ENCODE measurements at regions not wholly inside any gene's neighbourhood (a gene's known extent, or its start where the extent isn't known, plus 50 kb on each side); places are given as distances from the start of the nearest gene placed in this dataset.

- Histone ChIP-seq H3K36me3 (replicated peaks in 1 of 2; ENCODE audit: control insufficient read depth in 2 of 2, insufficient read depth in 2 of 2, low read length in 2 of 2) (no peaks in the 10 kb centered on the region), H2AFZ (ENCODE audit: low read length) (no peak overlapping the region), H2BK5ac (ENCODE audit: low read length) (no peak overlapping the region), H3K27me3 (ENCODE audit: control insufficient read depth in 3 of 3, insufficient read depth in 3 of 3, low read depth in 1 of 3, low read length in 3 of 3) (no peaks in the 10 kb centered on the region), H3K18ac (ENCODE audit: low read length) (no peak overlapping the region), H4K91ac (ENCODE audit: low read depth, low read length, poor library complexity) (no peak overlapping the region), H2BK12ac (ENCODE audit: low read length) (no peak overlapping the region), H2AK5ac (ENCODE audit: low read depth, low read length) (no peak overlapping the region), H4K8ac (ENCODE audit: low read depth, low read length) (no peak overlapping the region), H3K23ac (ENCODE audit: low read depth, low read length, poor library complexity) (no peak overlapping the region), H3K79me1 (ENCODE audit: low read depth, low read length) (no peaks in the 10 kb centered on the region), H3K4me3 (ENCODE audit: low read length in 2 of 2) (no peak overlapping the region), H3K9ac (ENCODE audit: low read depth, low read length, poor library complexity) (no peak overlapping the region), H3K27ac (replicated peaks; ENCODE audit: low read length) (no peak overlapping the region), H3K4ac (ENCODE audit: low read length) (no peak overlapping the region), H3K14ac (ENCODE audit: low read length) (no peak overlapping the region), H2BK120ac (ENCODE audit: low read depth, low read length) (no peak overlapping the region), H3K4me2 (ENCODE audit: insufficient read depth, low read length, poor library complexity, severe bottlenecking) (no peak overlapping the region), H3K4me1 (ENCODE audit: control insufficient read depth in 2 of 2, insufficient read depth in 1 of 2, low read depth in 1 of 2, low read length in 2 of 2) (no peaks in the 10 kb centered on the region), H2BK15ac (ENCODE audit: low read length) (no peak overlapping the region), H3K9me3 (replicated peaks in 1 of 2; ENCODE audit: control insufficient read depth in 2 of 2, insufficient read depth in 1 of 2, low read depth in 1 of 2, low read length in 2 of 2) (peaks cover 0 to 1% of the 10 kb centered on the region in 2 donors)
- no peak for DNase-seq (ENCODE audit: low spot score)
- WGBS, 2 donors (ENCODE audit: extremely low coverage in 2 of 2, insufficient read length in 2 of 2, insufficient replicate concordance in 1 of 2): no CpG with 5 or more reads among the region's 2 CpGs
Observed at GRCh38 chr3:28117598-28117997, 123.8 kb upstream of the CMC1 start.

GRCh38 chr3:28118087-28118486 lies 123.3 kb upstream of the CMC1 start:
- H3K27ac ChIP-seq (replicated peaks; ENCODE audit: low read length): no peak overlapping the region
- H4K91ac ChIP-seq (ENCODE audit: low read depth, low read length, poor library complexity): no peak overlapping the region
- no peak overlapping the region for H3K14ac ChIP-seq (ENCODE audit: low read length)
- H4K8ac ChIP-seq (ENCODE audit: low read depth, low read length): no peak overlapping the region
- H3K79me1 ChIP-seq (ENCODE audit: low read depth, low read length): no peaks in the 10 kb centered on the region
- H3K4me2 ChIP-seq (ENCODE audit: insufficient read depth, low read length, poor library complexity, severe bottlenecking): no peak overlapping the region
- no peak overlapping the region for H3K23ac ChIP-seq (ENCODE audit: low read depth, low read length, poor library complexity)
- H3K27me3 ChIP-seq (ENCODE audit: control insufficient read depth in 3 of 3, insufficient read depth in 3 of 3, low read depth in 1 of 3, low read length in 3 of 3): no peaks in the 10 kb centered on the region
- H3K9me3 ChIP-seq (replicated peaks in 1 of 2; ENCODE audit: control insufficient read depth in 2 of 2, insufficient read depth in 1 of 2, low read depth in 1 of 2, low read length in 2 of 2): peaks cover 0 to 1% of the 10 kb centered on the region in 2 donors
- no peak overlapping the region for H2BK120ac ChIP-seq (ENCODE audit: low read depth, low read length)
- no peaks in the 10 kb centered on the region for H3K4me1 ChIP-seq (ENCODE audit: control insufficient read depth in 2 of 2, insufficient read depth in 1 of 2, low read depth in 1 of 2, low read length in 2 of 2)
- no CpG with 5 or more reads among the region's 1 CpG for WGBS, 2 donors (ENCODE audit: extremely low coverage in 2 of 2, insufficient read length in 2 of 2, insufficient replicate concordance in 1 of 2)
- H3K36me3 ChIP-seq (replicated peaks in 1 of 2; ENCODE audit: control insufficient read depth in 2 of 2, insufficient read depth in 2 of 2, low read length in 2 of 2): no peaks in the 10 kb centered on the region
- no peak overlapping the region for H3K4me3 ChIP-seq (ENCODE audit: low read length in 2 of 2)
- no peak overlapping the region for H3K9ac ChIP-seq (ENCODE audit: low read depth, low read length, poor library complexity)
- H2AK5ac ChIP-seq (ENCODE audit: low read depth, low read length): no peak overlapping the region
- H2BK15ac ChIP-seq (ENCODE audit: low read length): no peak overlapping the region
- H2BK12ac ChIP-seq (ENCODE audit: low read length): no peak overlapping the region
- no peak overlapping the region for H3K4ac ChIP-seq (ENCODE audit: low read length)
- no peak overlapping the region for H2AFZ ChIP-seq (ENCODE audit: low read length)
- no peak for DNase-seq (ENCODE audit: low spot score)
- H2BK5ac ChIP-seq (ENCODE audit: low read length): no peak overlapping the region
- no peak overlapping the region for H3K18ac ChIP-seq (ENCODE audit: low read length)

GRCh38 chr3:28122227-28122626 lies 119.2 kb upstream of the CMC1 start:
- Histone ChIP-seq H3K4ac (ENCODE audit: low read length) (no peak overlapping the region), H2BK5ac (ENCODE audit: low read length) (no peak overlapping the region), H4K91ac (ENCODE audit: low read depth, low read length, poor library complexity) (no peak overlapping the region), H2BK15ac (ENCODE audit: low read length) (no peak overlapping the region), H3K9me3 (replicated peaks in 1 of 2; ENCODE audit: control insufficient read depth in 2 of 2, insufficient read depth in 1 of 2, low read depth in 1 of 2, low read length in 2 of 2) (no peaks in the 10 kb centered on the region), H3K14ac (ENCODE audit: low read length) (no peak overlapping the region), H3K27ac (replicated peaks; ENCODE audit: low read length) (no peak overlapping the region), H3K79me1 (ENCODE audit: low read depth, low read length) (no peaks in the 10 kb centered on the region), H3K18ac (ENCODE audit: low read length) (no peak overlapping the region), H2BK120ac (ENCODE audit: low read depth, low read length) (no peak overlapping the region), H3K4me2 (ENCODE audit: insufficient read depth, low read length, poor library complexity, severe bottlenecking) (no peak overlapping the region), H3K4me3 (ENCODE audit: low read length in 2 of 2) (no peak overlapping the region), H2AFZ (ENCODE audit: low read length) (no peak overlapping the region), H3K9ac (ENCODE audit: low read depth, low read length, poor library complexity) (no peak overlapping the region), H3K27me3 (ENCODE audit: control insufficient read depth in 3 of 3, insufficient read depth in 3 of 3, low read depth in 1 of 3, low read length in 3 of 3) (no peaks in the 10 kb centered on the region), H2BK12ac (ENCODE audit: low read length) (no peak overlapping the region), H4K8ac (ENCODE audit: low read depth, low read length) (no peak overlapping the region), H2AK5ac (ENCODE audit: low read depth, low read length) (no peak overlapping the region), H3K36me3 (replicated peaks in 1 of 2; ENCODE audit: control insufficient read depth in 2 of 2, insufficient read depth in 2 of 2, low read length in 2 of 2) (no peaks in the 10 kb centered on the region), H3K23ac (ENCODE audit: low read depth, low read length, poor library complexity) (no peak overlapping the region), H3K4me1 (ENCODE audit: control insufficient read depth in 2 of 2, insufficient read depth in 1 of 2, low read depth in 1 of 2, low read length in 2 of 2) (no peaks in the 10 kb centered on the region)
- no CpG with 5 or more reads among the region's 4 CpGs for WGBS, 2 donors (ENCODE audit: extremely low coverage in 2 of 2, insufficient read length in 2 of 2, insufficient replicate concordance in 1 of 2)
- no peak for DNase-seq (ENCODE audit: low spot score)

- Histone ChIP-seq H3K9me3 (replicated peaks in 1 of 2; ENCODE audit: control insufficient read depth in 2 of 2, insufficient read depth in 1 of 2, low read depth in 1 of 2, low read length in 2 of 2) (no peaks in the 10 kb centered on the region), H3K27ac (replicated peaks; ENCODE audit: low read length) (no peak overlapping the region), H3K9ac (ENCODE audit: low read depth, low read length, poor library complexity) (no peak overlapping the region), H2AK5ac (ENCODE audit: low read depth, low read length) (no peak overlapping the region), H3K4ac (ENCODE audit: low read length) (no peak overlapping the region), H4K91ac (ENCODE audit: low read depth, low read length, poor library complexity) (no peak overlapping the region), H3K14ac (ENCODE audit: low read length) (no peak overlapping the region), H2BK12ac (ENCODE audit: low read length) (no peak overlapping the region), H3K4me3 (ENCODE audit: low read length in 2 of 2) (no peak overlapping the region), H3K36me3 (replicated peaks in 1 of 2; ENCODE audit: control insufficient read depth in 2 of 2, insufficient read depth in 2 of 2, low read length in 2 of 2) (no peaks in the 10 kb centered on the region), H2AFZ (ENCODE audit: low read length) (no peak overlapping the region), H3K18ac (ENCODE audit: low read length) (no peak overlapping the region), H3K27me3 (ENCODE audit: control insufficient read depth in 3 of 3, insufficient read depth in 3 of 3, low read depth in 1 of 3, low read length in 3 of 3) (no peaks in the 10 kb centered on the region), H2BK5ac (ENCODE audit: low read length) (no peak overlapping the region), H3K4me2 (ENCODE audit: insufficient read depth, low read length, poor library complexity, severe bottlenecking) (no peak overlapping the region), H2BK15ac (ENCODE audit: low read length) (no peak overlapping the region), H3K4me1 (ENCODE audit: control insufficient read depth in 2 of 2, insufficient read depth in 1 of 2, low read depth in 1 of 2, low read length in 2 of 2) (no peaks in the 10 kb centered on the region), H2BK120ac (ENCODE audit: low read depth, low read length) (no peak overlapping the region), H3K23ac (ENCODE audit: low read depth, low read length, poor library complexity) (no peak overlapping the region), H4K8ac (ENCODE audit: low read depth, low read length) (no peak overlapping the region), H3K79me1 (ENCODE audit: low read depth, low read length) (no peaks in the 10 kb centered on the region)
- no peak for DNase-seq (ENCODE audit: low spot score)
- WGBS, 2 donors (ENCODE audit: extremely low coverage in 2 of 2, insufficient read length in 2 of 2, insufficient replicate concordance in 1 of 2): no CpG with 5 or more reads among the region's 3 CpGs
Observed at GRCh38 chr3:28124882-28125281, 116.5 kb upstream of the CMC1 start.
